Gastrocnemius medialis (tissue), 4 donors: ENCODE measurements at regions not wholly inside any gene's neighbourhood (a gene's known extent, or its start where the extent isn't known, plus 50 kb on each side); places are given as distances from the start of the nearest gene placed in this dataset.

Experiments used
- POLR2A ChIP-seq, 2 donors: fragments of 450-650 bp; IDR thresholded peaks; one replicate each; pipeline ENCODE4 v1.6.1; 2017; ENCODE audit warnings: antibody characterized with exemption in 2 of 2, mild to moderate bottlenecking in 2 of 2, moderate library complexity in 2 of 2
- TF ChIP-seq, protein P1 (sequence below), 5 experiments: fragments of 450-650 bp in 3 of 5; fragments of 200-600 bp in 2 of 5; sonication (generic) in 2 of 5; IDR thresholded peaks in 4 of 5; conservative IDR thresholded peaks in 1 of 5; 1 replicate in 4 of 5; 2 replicates in 1 of 5; pipeline ENCODE4 v1.5.1; 2016 to 2019; ENCODE audit warnings: antibody characterized with exemption in 5 of 5, mild to moderate bottlenecking in 3 of 5, moderate library complexity in 3 of 5

DNA sequence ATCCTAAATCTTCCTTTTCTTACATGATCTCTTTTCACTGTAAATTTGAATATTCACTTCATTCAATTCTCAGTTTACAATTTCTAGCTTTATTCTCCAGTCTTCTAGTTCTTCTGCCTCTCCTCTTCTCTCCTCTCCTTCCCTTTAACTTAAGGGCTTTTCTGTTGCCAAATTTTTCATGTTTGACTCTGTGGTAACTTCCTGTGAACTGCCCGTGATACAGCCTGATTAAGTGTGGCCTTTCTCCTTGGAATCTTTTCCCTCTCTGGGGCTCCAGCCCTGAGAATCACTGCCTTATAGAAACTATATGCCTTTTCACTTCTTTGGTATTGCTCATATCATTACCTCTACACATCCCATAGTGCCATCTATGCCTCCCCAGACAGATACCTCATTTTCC, 1923.8 kb upstream of the CELF4 start:
- TF ChIP-seq, protein P1, sequence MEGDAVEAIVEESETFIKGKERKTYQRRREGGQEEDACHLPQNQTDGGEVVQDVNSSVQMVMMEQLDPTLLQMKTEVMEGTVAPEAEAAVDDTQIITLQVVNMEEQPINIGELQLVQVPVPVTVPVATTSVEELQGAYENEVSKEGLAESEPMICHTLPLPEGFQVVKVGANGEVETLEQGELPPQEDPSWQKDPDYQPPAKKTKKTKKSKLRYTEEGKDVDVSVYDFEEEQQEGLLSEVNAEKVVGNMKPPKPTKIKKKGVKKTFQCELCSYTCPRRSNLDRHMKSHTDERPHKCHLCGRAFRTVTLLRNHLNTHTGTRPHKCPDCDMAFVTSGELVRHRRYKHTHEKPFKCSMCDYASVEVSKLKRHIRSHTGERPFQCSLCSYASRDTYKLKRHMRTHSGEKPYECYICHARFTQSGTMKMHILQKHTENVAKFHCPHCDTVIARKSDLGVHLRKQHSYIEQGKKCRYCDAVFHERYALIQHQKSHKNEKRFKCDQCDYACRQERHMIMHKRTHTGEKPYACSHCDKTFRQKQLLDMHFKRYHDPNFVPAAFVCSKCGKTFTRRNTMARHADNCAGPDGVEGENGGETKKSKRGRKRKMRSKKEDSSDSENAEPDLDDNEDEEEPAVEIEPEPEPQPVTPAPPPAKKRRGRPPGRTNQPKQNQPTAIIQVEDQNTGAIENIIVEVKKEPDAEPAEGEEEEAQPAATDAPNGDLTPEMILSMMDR (IDR thresholded peaks at IDR 0.05 in 4 of 5, conservative IDR thresholded peaks at IDR 0.05 in 1 of 5) = no peak
- TF ChIP-seq POLR2A (IDR thresholded peaks at IDR 0.05) = no peak
